HG02943 (cell line): ENCODE measurements at regions not wholly inside any gene's neighbourhood (a gene's known extent, or its start where the extent isn't known, plus 50 kb on each side); places are given as distances from the start of the nearest gene placed in this dataset.

Experiments
- ATAC-seq: cut with Tn5 transposase; IDR thresholded peaks from one replicate; pipeline ENCODE4 v1.9.1; 2021; ENCODE audit warnings: mild to moderate bottlenecking, low read depth, moderate library complexity; ENCODE audit not compliant: unreplicated experiment

GRCh38 chr2:194264586-194264985 is 1392.4 kb upstream of the SLC39A10 start:
- no peak for ATAC-seq

GRCh38 chr2:194260185-194260584 is 1396.8 kb upstream of the SLC39A10 start:
- no peak for ATAC-seq

GRCh38 chr2:194257095-194257494 is 1399.9 kb upstream of the SLC39A10 start:
- ATAC-seq: no peak

DNA sequence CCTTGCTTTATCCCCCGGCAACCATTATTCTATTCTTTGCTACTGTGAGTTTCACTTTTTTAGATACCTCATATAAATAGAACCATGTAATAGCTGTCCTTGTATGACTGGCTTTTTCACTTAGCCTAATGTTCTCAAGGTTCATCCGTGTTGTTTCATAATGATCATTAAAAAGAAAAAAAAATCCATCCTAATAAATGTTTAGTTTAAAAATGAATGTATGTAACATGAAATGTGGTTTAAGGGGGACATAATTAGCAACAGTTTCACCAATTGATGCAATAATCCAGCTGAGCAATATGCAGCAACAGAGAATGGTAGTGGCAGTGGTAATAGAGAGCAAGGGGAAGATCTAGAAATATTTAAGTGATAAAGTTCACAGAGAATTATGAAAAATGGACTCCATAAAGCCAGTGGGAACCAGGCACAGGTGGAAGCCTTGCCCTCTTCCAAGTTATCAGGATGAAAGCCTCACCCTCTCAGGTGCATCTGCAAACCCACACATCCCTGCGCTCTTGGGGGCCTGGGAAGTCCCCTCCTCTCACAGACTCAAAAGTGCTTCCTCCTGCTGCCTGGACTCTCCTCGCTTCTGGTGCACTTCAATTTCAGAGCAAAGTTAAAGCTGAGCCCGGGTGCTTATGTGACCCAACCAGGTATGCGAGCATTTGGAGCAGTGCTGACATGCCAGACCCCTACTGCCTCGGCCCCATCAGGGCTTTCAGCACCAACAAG is 1403.3 kb upstream of the SLC39A10 start:
- ATAC-seq: no peak

GRCh38 chr2:194252127-194252526 is 1404.9 kb upstream of the SLC39A10 start:
- ATAC-seq: no peak

DNA sequence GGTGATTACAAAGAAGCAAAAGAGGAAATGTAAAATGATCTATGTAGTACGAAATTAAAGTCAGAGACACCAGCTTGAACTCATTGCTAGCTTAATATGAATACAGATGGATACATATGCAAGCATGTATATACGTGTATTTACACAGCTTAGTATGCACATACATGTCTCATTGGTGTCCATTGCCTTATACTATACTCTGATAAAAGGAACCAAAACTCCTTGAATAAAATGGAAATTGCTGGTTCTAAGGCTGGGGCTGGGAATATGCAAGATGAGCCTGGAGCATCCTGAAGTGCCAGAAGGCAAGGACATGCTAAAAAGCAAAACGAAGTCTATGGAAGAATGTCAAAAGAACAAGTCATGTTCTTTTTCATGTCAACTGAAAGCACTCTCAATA is 1424.4 kb upstream of the SLC39A10 start:
- no peak for ATAC-seq

DNA sequence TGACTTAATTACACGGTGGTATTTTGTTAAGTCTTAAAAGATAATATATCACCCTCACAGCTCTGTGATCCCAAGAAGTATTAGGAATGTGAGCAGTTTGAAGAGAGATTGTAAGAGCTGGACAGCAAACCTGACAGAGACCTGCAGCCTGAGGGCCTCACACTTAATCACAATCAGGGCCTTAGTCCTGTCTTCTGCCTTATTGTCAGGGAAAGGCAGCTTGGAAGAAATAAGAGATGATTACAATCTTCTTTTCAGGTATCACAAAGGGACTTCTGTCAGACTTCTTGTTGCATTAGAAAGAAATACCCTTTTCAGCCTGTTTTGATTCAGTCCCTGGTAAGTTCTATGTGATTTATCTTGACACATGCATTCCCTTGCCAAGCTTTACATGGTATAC is 1433.8 kb upstream of the SLC39A10 start:
- ATAC-seq: no peak

- no peak for ATAC-seq
Measured at GRCh38 chr2:194214192-194214591, 1442.8 kb upstream of the SLC39A10 start.

DNA sequence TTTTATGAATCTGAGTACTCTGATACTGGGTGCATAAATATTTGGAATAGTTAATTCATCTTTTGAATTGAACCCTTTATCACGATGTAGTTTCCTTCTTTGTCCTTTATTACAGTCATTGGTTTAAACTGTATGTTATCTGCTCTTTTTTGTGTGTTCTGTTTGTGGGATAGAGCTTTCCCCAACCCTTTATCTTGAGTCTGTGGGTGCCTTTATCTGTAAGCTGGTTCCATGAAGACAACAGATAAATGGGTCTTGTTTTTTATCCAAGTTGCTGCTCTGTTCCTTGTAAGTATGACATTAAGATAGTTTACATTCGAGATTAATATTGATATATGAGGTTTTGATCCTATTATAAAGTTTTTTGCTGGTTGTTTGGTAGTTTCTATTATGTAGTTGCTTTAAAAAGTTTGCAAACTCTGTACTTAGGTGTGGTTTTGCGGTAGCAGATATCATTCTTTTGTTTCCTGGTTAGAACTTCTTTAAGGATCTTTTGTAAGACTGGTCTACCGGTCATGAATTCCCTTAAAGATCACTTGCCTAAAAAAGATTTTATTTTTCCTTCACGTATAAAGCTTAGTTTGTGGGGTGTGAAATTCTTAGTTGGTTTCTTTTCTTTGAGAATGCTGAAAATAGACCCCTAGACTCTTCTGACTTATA is 1451.3 kb upstream of the SLC39A10 start:
- ATAC-seq: no peak

- ATAC-seq: no peak
Measured at GRCh38 chr2:194203898-194204297, 1453.1 kb upstream of the SLC39A10 start.

DNA sequence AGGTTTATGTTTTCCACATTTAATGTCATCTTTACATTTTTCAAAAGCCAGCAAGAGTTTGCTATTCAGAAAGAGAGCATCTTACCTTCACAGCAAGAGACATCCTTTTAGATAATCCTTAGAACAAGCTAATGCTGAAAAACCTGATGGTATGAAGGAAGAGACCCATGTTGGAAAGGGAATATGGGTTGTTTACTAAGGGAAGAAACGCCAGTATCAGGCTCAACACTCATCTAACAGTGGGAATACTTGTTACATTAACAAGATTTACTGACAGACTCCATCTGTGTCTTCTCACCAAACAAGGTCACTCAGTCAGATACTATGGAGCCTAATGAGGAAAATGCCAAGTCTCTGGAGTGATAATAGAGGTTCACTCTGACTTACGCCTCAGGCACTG is 1474.1 kb upstream of the SLC39A10 start:
- no peak for ATAC-seq

DNA sequence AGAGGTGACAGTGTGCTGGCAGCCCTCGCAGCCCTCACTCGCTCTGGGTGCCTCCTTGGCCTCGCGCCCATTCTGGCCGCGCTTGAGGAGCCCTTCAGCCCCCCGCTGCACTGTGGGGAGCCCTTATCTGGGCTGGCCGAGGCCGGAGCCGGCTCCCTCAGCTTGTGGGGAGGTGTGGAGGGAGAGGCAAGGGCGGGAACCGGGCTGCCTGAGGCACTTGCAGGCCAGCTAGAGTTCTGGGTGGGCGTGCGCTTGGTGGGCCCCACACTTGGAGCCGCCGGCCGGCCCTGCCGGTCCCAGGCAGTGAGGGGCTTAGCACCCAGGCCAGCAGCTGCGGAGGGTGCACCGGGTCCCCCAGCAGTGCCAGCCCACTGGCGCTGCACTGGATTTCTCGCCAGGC is 1480.9 kb upstream of the SLC39A10 start:
- ATAC-seq: no peak

DNA sequence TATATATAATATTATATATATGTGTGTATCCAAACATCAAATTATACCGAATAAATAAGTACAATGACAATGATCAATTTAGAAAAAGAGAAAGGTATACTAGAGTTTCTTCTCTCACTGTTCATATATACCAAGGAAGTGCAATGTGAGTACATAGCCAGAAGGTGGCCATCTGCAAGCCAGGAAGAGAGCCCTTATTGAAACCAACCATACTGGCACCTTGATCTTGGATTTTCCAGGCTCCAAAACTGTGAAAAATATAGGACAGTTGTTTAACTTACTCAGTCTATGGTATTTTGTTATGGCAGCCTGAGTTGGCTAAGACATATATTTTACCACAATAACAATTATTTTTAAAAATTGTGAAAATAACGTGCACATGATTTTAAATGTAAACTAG is 1490.2 kb upstream of the SLC39A10 start:
- no peak for ATAC-seq

- no peak for ATAC-seq
Measured at GRCh38 chr2:194155431-194155830, 1501.6 kb upstream of the SLC39A10 start.

DNA sequence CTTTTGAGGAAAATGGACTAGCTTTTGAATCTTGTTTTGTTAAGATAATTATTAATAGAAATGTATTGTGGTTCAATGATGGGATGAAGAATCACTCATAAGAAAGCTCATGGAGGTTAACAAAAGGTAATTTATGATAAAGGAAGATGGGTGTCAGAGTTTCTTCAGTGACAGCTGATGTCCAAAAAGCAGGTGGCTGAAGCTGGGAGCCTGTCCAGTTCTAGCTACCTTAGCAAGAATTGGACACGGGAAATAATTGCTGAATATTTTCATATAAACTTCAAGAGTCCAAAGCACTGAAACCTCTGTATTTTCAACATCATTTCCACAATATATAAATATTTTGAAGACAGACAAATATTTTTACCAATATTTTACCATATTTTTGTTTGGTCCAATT is 1505.8 kb upstream of the SLC39A10 start:
- ATAC-seq: no peak

DNA sequence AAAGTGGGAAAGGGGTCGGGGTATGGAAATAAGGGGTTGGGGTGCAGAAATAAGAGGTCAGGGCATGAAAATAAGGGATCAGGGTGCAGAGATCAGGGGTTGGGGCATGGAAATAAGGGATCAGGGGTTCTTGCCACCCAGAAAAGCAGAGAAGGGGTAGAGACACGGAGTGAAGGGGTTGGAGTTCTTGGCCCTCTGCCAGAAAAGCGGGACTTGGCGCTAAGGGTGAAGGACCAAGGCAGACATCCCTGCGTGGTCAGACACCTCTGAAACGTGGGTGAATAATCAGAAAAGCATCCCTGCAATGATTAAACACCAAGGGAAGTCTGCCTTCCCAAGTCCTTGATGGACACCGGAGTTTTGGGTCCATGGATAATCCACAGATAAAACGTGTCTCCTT is 1521.6 kb upstream of the SLC39A10 start:
- ATAC-seq: no peak

DNA sequence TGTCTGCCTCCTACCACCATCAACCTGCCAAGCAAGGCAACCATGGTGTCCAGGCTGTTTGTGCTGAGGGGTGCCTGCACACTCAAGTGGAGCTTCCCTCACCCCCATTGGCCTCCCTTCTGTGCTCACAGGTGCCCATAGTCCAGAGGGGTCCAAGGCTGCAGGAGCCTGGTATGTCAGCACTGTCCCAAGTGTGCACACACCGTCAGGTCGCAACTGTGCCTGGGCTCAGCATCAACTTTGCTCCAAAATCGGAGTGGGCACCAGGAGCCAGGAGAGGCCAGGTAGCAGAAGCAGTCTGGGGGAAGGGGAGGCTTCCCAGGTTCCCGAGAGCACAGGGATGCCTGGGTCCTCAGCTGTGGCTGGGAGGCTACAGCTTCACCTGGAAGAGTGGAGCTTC is 1528.2 kb upstream of the SLC39A10 start:
- no peak for ATAC-seq

DNA sequence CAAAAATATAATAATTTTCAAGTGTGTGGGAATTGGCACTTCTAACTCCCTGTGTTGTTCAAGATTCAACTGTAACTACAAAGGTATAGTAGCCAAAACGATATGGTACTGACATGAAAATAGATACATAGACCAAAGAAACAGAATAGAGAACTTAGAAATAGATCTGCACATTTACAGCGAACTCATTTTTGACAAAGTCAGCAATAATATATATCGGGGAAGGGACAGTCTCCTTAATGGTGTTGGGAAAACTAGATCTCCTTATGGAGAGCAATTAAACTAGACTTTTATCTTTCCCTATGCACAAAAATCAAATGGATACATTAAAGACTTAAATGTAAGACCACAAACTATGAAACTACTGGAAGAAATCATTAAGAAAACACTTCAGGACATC is 1530.6 kb upstream of the SLC39A10 start:
- no peak for ATAC-seq

DNA sequence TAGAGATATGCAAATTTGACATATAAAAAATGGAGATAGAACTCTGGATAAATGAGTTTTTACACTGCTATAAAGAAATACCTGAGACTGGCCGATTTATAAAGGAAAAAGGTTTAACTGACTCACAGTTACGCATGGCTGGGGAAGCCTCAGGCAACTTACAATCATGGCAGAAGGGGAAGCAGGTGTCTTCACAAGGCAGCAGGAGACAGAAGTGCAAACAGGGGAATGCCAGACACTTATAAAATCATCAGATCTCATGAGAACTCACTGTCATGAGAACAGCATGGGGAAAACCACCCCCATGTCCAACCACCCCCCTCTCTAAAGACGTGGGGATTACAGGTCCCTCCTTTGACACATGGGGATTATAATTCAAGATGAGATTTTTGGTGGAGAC is 1540.2 kb upstream of the SLC39A10 start:
- no peak for ATAC-seq

DNA sequence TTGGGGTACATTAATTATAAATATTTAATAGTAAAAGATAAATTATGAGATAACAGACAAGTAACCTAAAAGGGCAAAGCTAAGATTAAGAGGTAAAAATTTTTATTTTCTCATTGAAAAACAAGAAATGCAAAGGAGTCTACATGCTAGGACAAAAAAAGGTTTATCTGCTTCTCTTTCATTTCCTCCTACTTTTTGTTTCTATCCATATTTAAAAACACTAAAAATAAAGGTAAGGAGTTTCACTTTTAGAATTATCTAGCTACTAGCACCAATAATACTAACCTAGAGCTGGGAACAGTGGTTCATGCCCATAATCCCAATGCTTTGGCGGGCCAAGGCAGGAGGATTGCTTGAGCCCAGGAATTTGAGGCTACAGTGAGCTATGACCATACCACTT is 1551.7 kb upstream of the SLC39A10 start:
- ATAC-seq: no peak

GRCh38 chr2:194104687-194105086 is 1552.3 kb upstream of the SLC39A10 start:
- ATAC-seq: peak; percentile 93

DNA sequence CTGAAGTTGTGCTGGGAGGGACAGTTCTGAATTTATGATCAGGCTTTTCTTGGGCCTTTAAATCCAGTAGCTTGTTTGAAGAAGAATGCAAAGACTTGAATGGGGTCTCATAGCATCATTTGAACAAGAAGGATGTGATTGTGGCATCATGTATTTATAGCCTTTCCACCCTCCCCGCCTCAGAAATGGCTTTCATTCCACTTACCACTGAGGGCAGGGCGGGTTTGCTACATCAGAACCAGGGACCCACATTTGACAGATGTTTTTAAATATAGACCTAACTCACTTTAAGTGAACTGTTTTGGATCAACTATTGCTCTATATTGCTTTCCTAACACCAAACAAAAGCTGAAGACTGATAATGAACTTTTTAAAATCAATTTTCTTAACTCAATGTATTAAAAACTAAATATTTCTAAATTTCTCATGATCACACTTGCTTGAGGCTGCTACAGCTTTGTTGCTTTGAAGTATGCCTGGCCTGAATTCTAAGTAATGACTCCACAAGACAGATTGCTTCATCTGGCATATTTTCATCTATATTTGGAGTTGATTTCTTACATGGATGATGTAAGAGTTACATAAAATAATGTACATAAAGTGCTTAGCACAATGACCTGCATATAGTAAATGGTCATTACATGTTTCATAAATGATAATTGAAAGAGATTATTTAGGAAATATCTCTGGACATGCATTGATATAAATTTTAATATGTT is 1552.9 kb upstream of the SLC39A10 start:
- peak; percentile 10 for ATAC-seq
